Heart right ventricle (tissue), 16 donors: ENCODE measurements at regions not wholly inside any gene's neighbourhood (a gene's known extent, or its start where the extent isn't known, plus 50 kb on each side); places are given as distances from the start of the nearest gene placed in this dataset.

Experiments
- ATAC-seq, 8 donors: fragments of 200-7000 bp; cut with Tn5 transposase; one replicate each; pipeline ENCODE4 v1.9.1; 2020; ENCODE audit warnings: mild to moderate bottlenecking in 8 of 8, moderate library complexity in 8 of 8, moderate number of reproducible peaks in 1 of 8
- DNase-seq, 2 donors: peaks; one replicate each; pipeline ENCODE4 v3.0.0-alpha.2; 2020
- H3K27ac ChIP-seq, 10 donors: fragments of 200-600 bp; sonication (generic) in 2 of 10; one replicate each; pipeline versions ENCODE4 v1.5.0 to v1.8.0; 2020 to 2022; ENCODE audit warnings: mild to moderate bottlenecking in 3 of 10
- H3K27me3 ChIP-seq, 7 donors: fragments of 200-600 bp; one replicate each; pipeline ENCODE4 v1.8.0; 2021 to 2022; ENCODE audit warnings: mild to moderate bottlenecking in 2 of 7
- H3K36me3 ChIP-seq, 9 donors: fragments of 200-600 bp; sonication (generic) in 1 of 9; one replicate each; pipeline versions ENCODE4 v1.5.0 to v1.8.0; 2020 to 2022; ENCODE audit warnings: mild to moderate bottlenecking in 2 of 9
- H3K4me1 ChIP-seq, 9 donors: fragments of 200-600 bp; sonication (generic) in 1 of 9; one replicate each; pipeline versions ENCODE4 v1.5.0 to v1.8.0; 2020 to 2022; ENCODE audit warnings: mild to moderate bottlenecking in 4 of 9
- H3K4me3 ChIP-seq, 10 donors: fragments of 200-600 bp; sonication (generic) in 2 of 10; one replicate each; pipeline versions ENCODE4 v1.5.0 to v1.8.0; 2020 to 2022; ENCODE audit warnings: mild to moderate bottlenecking in 7 of 10, moderate library complexity in 2 of 10
- H3K9me3 ChIP-seq, 11 donors: fragments of 200-600 bp in 10 of 11; sonication (generic) in 2 of 11; one replicate each; pipeline versions ENCODE4 v1.5.0 to v1.8.0; 2013 to 2022; ENCODE audit warnings: mild to moderate bottlenecking in 2 of 11, control low read depth in 1 of 11, moderate library complexity in 1 of 11
- WGBS, 2 donors: extraction: QIAGEN DNeasy Blood & Tissue Kit; methylation state at CpG; one replicate each; pipeline ENCODE4 v1.1.7; 2013; ENCODE audit warnings: inconsistent platforms in 1 of 2; 5-methylcytosine and 5-hydroxymethylcytosine counted together
- intact Hi-C, 10 donors: fragments of 100-400 bp; cut with DNase I; formaldehyde crosslinking; loops; one replicate each; pipeline versions ENCODE4 v1.11.1 to v1.14.2; 2022
- TF ChIP-seq, protein P1 (sequence below), 9 donors: fragments of 200-600 bp; sonication (generic) in 2 of 9; IDR thresholded peaks; one replicate each; pipeline versions ENCODE4 v1.5.0 to v1.8.0; 2021 to 2022; ENCODE audit warnings: antibody characterized with exemption in 9 of 9, mild to moderate bottlenecking in 5 of 9, moderate library complexity in 1 of 9
- donor health status: Arrhythmogenic right ventricular cardiomyopathy.
- donor health status: ischemic (EF 13 %, LVEDD 7.1; RV severe dilation, severe dysfunction).
- donor health status: healthy with polysubstance abuse.
- donor health status: DM: no; HTN: yes; CAD: no.
- donor health status: DM: no; HTN: no; CAD: no.
- donor health status: ischemic (EF 25% LVEDD 6.9; RV normal size, moderate dysfunction).
- donor health status: ischemic (EF 25% LVEDD 5.7; RV mildly dilated, moderate dysfunction).
- donor health status: healthy.
- donor health status: DM: yes; HTN: yes; CAD: no.
- donor health status: Ischemic cardiomyopathy.
- donor health status: ischemic (EF 35%, LVEDD 5.7; RV mildly dilated, moderate dysfunction).
- donor health status: nonischemic (EF 11% LVEDD 7.7; RV severe dilation, severe dysfunction).
- donor health status: DM: yes; HTN: yes; CAD: no.
- donor health status: PGD.
- donor health status: ischemic (EF 29% LVEDD 5.4; RV normal size, mild dysfunction).
- donor health status: nonischemic (EF 23%, LVEDD 6.1; RV moderate dilation, normal function).

DNA sequence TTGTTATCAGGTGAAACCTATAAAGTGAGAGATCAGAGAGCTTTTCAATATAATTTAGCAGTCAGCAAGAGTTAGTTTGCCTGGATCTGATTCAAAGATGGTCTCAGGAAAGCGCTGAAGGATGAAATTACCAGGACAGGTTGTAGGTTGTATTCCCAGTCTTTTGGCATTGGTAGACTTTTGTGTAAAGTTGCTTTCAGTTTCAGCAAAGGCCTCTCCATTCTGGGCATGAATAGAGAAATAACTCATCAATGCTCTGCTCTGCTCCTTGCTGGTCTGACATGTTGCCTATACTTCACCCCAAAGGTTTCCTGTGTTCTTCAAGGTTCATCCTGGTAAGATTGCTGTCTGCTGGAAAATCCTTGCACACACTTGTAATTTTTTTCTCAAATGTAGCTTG lies 714.8 kb downstream of the EPM2A start:
- Histone ChIP-seq H3K27ac (no peak overlapping the region), H3K27me3 (no peaks in the 10 kb centered on the region), H3K36me3 (no peaks in the 10 kb centered on the region), H3K4me1 (peaks cover 0 to 10% (median 0%) of the 10 kb centered on the region in 9 donors), H3K4me3 (no peak overlapping the region), H3K9me3 (peaks cover 0 to 9% (median 0%) of the 10 kb centered on the region in 11 donors)
- DNase-seq (no peak), ATAC-seq (no peak)
- 96 to 100% methylated on average over 1 of the region's 1 CpG for WGBS, 2 donors
- TF ChIP-seq, protein P1, sequence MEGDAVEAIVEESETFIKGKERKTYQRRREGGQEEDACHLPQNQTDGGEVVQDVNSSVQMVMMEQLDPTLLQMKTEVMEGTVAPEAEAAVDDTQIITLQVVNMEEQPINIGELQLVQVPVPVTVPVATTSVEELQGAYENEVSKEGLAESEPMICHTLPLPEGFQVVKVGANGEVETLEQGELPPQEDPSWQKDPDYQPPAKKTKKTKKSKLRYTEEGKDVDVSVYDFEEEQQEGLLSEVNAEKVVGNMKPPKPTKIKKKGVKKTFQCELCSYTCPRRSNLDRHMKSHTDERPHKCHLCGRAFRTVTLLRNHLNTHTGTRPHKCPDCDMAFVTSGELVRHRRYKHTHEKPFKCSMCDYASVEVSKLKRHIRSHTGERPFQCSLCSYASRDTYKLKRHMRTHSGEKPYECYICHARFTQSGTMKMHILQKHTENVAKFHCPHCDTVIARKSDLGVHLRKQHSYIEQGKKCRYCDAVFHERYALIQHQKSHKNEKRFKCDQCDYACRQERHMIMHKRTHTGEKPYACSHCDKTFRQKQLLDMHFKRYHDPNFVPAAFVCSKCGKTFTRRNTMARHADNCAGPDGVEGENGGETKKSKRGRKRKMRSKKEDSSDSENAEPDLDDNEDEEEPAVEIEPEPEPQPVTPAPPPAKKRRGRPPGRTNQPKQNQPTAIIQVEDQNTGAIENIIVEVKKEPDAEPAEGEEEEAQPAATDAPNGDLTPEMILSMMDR (IDR thresholded peaks at IDR 0.05), result no peak
- intact Hi-C loops, result loop anchor here in 2 of 10 donors (10.0 kb wide), 2 partner anchors 194 to 436 kb away; no protein-coding TSS in a partner anchor

DNA sequence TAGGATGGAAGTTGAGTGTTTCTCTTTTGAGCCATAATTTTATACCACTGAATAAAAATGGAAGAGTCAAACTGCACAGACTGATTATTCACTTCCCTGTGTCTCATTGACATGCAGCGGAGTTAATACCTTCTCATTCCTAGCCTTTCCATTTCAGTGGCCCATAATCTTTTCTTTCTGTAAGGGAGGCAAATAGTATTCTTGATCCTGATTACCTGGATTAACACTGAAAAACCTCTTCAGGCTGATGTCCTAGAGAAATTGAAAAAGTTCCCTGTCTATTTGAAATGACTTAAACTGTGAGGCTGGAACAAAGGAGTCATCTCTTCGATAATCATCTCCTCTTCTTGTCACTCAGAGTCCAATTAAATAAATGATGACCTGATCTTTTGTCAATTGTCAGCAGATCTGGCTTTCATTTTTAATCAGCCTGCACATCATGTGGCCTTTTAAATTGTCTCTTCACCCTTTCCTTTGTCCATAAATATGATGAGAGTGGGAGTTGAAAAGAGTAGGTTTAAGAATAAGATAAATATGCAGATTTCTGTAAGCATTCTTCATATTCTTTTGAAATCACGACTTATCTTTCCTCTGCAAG lies 713.0 kb downstream of the EPM2A start:
- Histone ChIP-seq H3K4me3 (no peak overlapping the region), H3K9me3 (peaks cover 0 to under 1% (median 0%) of the 10 kb centered on the region in 11 donors), H3K4me1 (peaks cover 0 to 10% (median 0%) of the 10 kb centered on the region in 9 donors), H3K27me3 (no peaks in the 10 kb centered on the region), H3K36me3 (no peaks in the 10 kb centered on the region), H3K27ac (peak overlapping the region in 3 of 10 donors; percentile 41 to 75 (median 58))
- TF ChIP-seq, protein P1 (IDR thresholded peaks at IDR 0.05), result no peak
- intact Hi-C loops, result loop anchor here in 2 of 10 donors (10.0 kb wide), 2 partner anchors 193 to 437 kb away; no protein-coding TSS in a partner anchor
- no peak for DNase-seq
- 73 to 76% methylated on average over 3 of the region's 3 CpGs for WGBS, 2 donors
- no peak for ATAC-seq

GRCh38 chr6:145023116-145023726 lies 712.1 kb downstream of the EPM2A start:
- H3K36me3 ChIP-seq, result no peaks in the 10 kb centered on the region
- peaks cover 0 to 10% (median 0%) of the 10 kb centered on the region in 9 donors for H3K4me1 ChIP-seq
- 57% methylated on average over 3 of the region's 3 CpGs for WGBS, 2 donors
- DNase-seq (no peak), ATAC-seq (peak in 7 of 8 donors; percentile 42 to 84 (median 76))
- no peaks in the 10 kb centered on the region for H3K27me3 ChIP-seq
- no peak overlapping the region for H3K4me3 ChIP-seq
- H3K9me3 ChIP-seq, result no peaks in the 10 kb centered on the region
- TF ChIP-seq, protein P1 (IDR thresholded peaks at IDR 0.05), result no peak
- peak overlapping the region in 7 of 10 donors; percentile 7 to 75 (median 41) for H3K27ac ChIP-seq
- intact Hi-C loops, result loop anchor here in 2 of 10 donors (10.0 kb wide), 2 partner anchors 192 to 438 kb away; no protein-coding TSS in a partner anchor

DNA sequence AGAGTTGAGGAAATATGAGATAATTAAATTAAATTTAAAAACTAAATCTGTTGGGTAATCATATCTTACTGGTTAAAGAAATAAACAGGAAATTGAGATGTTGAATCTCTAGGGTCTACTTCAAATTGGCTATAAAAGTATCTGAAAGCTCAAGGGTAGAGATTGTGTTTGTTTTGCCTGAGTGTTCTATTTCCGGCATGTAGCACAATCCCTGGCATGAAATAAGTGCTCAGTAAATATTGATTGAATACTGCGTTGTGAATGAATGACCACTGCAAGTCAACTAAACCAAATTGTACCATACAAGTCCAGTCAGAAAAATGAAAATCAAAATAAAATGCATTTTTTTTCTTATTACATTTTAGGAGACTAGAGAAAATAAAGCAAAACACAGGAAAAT lies 709.8 kb downstream of the EPM2A start:
- intact Hi-C loops, result loop anchor here in 3 of 10 donors (5.0 to 10.0 kb wide), 3 partner anchors 189 to 441 kb away; no protein-coding TSS in a partner anchor
- 41 to 49% methylated on average over 2 of the region's 2 CpGs for WGBS, 2 donors
- H3K27ac ChIP-seq, result no peak overlapping the region
- no peak overlapping the region for H3K4me3 ChIP-seq
- H3K27me3 ChIP-seq, result no peaks in the 10 kb centered on the region
- no peaks in the 10 kb centered on the region for H3K36me3 ChIP-seq
- peak in 1 of 8 donors; percentile 46 for ATAC-seq
- H3K9me3 ChIP-seq, result no peaks in the 10 kb centered on the region
- TF ChIP-seq, protein P1 (IDR thresholded peaks at IDR 0.05), result no peak
- DNase-seq, result no peak
- H3K4me1 ChIP-seq, result peaks cover 0 to 10% (median 0%) of the 10 kb centered on the region in 9 donors
